Islet precursor cell (in vitro differentiated cells): ENCODE measurements at regions not wholly inside any gene's neighbourhood (a gene's known extent, or its start where the extent isn't known, plus 50 kb on each side); places are given as distances from the start of the nearest gene placed in this dataset.
"Not testable (repeated sequence)": the region's sequence is repeated elsewhere in the genome, so short reads cannot be mapped to it uniquely, and the experiment has no call there.

Experiments
- DNase-seq: peaks from one replicate; pipeline ENCODE4 v3.0.0-alpha.2; 2018

- no peak for DNase-seq
Measured at GRCh38 chr6:122140031-122140430, 259.4 kb upstream of the HSF2 start.

GRCh38 chr6:122141246-122141645, 258.2 kb upstream of the HSF2 start:
- no peak for DNase-seq

GRCh38 chr6:122143813-122144601, 255.4 kb upstream of the HSF2 start:
- no peak for DNase-seq

GRCh38 chr6:122145246-122145645, 254.2 kb upstream of the HSF2 start:
- DNase-seq: no peak

GRCh38 chr6:122145741-122146240, 253.7 kb upstream of the HSF2 start:
- DNase-seq: no peak

GRCh38 chr6:122147291-122147690, 252.2 kb upstream of the HSF2 start:
- no peak for DNase-seq

GRCh38 chr6:122151066-122151465, 248.4 kb upstream of the HSF2 start:
- DNase-seq: no peak

- no peak for DNase-seq
Measured at GRCh38 chr6:122151763-122152162, 247.7 kb upstream of the HSF2 start.

GRCh38 chr6:122153557-122153956, 245.9 kb upstream of the HSF2 start:
- no peak for DNase-seq

- DNase-seq: no peak
Measured at GRCh38 chr6:122154155-122154554, 245.3 kb upstream of the HSF2 start.

GRCh38 chr6:122154912-122155575, 244.4 kb upstream of the HSF2 start:
- no peak for DNase-seq

- DNase-seq: no peak
Measured at GRCh38 chr6:122161136-122161535, 238.3 kb upstream of the HSF2 start.

- DNase-seq: no peak
Measured at GRCh38 chr6:122165014-122165413, 234.4 kb upstream of the HSF2 start.

GRCh38 chr6:122170274-122170673, 229.2 kb upstream of the HSF2 start:
- DNase-seq: no peak

- DNase-seq: no peak
Measured at GRCh38 chr6:122178988-122179387, 220.5 kb upstream of the HSF2 start.

GRCh38 chr6:122180132-122180531, 219.3 kb upstream of the HSF2 start:
- DNase-seq: no peak

- DNase-seq: no peak
Measured at GRCh38 chr6:122182061-122182460, 217.4 kb upstream of the HSF2 start.

GRCh38 chr6:122184401-122184827, 215.0 kb upstream of the HSF2 start:
- no peak for DNase-seq

- not testable (repeated sequence) for DNase-seq
Measured at GRCh38 chr6:122185458-122185857, 214.0 kb upstream of the HSF2 start.

- DNase-seq: no peak
Measured at GRCh38 chr6:122187186-122187585, 212.3 kb upstream of the HSF2 start.

GRCh38 chr6:122198922-122199321, 200.5 kb upstream of the HSF2 start:
- no peak for DNase-seq

- no peak for DNase-seq
Measured at GRCh38 chr6:122200440-122200839, 199.0 kb upstream of the HSF2 start.

- peak; percentile 55 for DNase-seq
Measured at GRCh38 chr6:122202576-122203137, 196.8 kb upstream of the HSF2 start.

GRCh38 chr6:122207061-122207460, 192.4 kb upstream of the HSF2 start:
- DNase-seq: no peak
